ENCODE measurements at regions not wholly inside any gene's neighbourhood (a gene's known extent, or its start where the extent isn't known, plus 50 kb on each side); places are given as distances from the start of the nearest gene placed in this dataset.

DNA sequence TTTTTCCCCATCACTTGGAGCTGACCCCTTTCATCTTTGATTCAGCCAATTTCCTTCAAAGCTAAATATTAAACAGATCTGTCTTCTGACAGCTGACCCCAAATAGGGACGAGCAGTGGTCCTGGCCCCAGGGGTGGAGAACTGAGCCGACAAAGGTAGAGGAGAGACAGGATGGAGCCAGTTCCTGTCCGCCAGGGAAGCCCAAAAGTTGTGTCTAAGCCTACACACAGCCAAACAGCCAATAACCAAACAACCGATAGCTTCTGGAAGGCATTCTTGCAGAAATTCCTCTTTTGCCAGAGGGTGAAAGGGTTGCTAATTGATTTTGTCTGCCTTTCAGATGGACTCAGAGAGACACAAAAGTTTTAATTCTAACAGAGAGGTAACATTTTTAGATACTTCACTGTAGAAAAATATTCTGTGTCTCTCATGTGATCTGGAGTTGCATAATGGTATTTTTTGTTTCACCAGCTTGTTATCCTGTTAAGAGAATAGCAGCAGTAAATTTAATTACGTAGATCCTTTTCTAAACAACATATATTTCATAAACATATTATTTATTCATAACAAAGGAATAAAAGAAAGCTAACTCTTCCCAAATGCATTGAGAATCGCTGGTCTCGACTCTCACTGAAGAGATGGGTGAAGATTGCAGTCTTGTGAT, 161.7 kb upstream of the LYZL1 start:
- POLR2A ChIA-PET = no interaction called here
- peaks cover 3% of the 10 kb centered on the region; the same call in 1 of the 2 replicates for H3K4me1 ChIP-seq (ENCODE audit: control insufficient read depth, insufficient read depth, low read length)
- H3K4me3 ChIP-seq (ENCODE audit: low read depth, low read length) = no peak overlapping the region
- H3K27ac ChIP-seq (ENCODE audit: extremely low read depth, low read depth, low read length) = no peak overlapping the region
- no peaks in the 10 kb centered on the region for H3K9me3 ChIP-seq (ENCODE audit: control insufficient read depth, insufficient read depth, low read depth, low read length)
- TF ChIP-seq ZNF623 (tag by site-specific recombination; IDR thresholded peaks at IDR 0.05) = no peak
- no peak for TF ChIP-seq ZNF266 (tag by site-specific recombination; IDR thresholded peaks at IDR 0.05; ENCODE audit: low read depth)
- TF ChIP-seq OSR2 (tag by site-specific recombination; IDR thresholded peaks at IDR 0.05) = no peak
- TF ChIP-seq, protein P1, sequence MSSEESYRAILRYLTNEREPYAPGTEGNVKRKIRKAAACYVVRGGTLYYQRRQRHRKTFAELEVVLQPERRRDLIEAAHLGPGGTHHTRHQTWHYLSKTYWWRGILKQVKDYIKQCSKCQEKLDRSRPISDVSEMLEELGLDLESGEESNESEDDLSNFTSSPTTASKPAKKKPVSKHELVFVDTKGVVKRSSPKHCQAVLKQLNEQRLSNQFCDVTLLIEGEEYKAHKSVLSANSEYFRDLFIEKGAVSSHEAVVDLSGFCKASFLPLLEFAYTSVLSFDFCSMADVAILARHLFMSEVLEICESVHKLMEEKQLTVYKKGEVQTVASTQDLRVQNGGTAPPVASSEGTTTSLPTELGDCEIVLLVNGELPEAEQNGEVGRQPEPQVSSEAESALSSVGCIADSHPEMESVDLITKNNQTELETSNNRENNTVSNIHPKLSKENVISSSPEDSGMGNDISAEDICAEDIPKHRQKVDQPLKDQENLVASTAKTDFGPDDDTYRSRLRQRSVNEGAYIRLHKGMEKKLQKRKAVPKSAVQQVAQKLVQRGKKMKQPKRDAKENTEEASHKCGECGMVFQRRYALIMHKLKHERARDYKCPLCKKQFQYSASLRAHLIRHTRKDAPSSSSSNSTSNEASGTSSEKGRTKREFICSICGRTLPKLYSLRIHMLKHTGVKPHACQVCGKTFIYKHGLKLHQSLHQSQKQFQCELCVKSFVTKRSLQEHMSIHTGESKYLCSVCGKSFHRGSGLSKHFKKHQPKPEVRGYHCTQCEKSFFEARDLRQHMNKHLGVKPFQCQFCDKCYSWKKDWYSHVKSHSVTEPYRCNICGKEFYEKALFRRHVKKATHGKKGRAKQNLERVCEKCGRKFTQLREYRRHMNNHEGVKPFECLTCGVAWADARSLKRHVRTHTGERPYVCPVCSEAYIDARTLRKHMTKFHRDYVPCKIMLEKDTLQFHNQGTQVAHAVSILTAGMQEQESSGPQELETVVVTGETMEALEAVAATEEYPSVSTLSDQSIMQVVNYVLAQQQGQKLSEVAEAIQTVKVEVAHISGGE (tag by site-specific recombination; conservative IDR thresholded peaks at IDR 0.05; ENCODE audit: low read depth) = no peak
- TF ChIP-seq ZNF146 (tag by site-specific recombination; IDR thresholded peaks at IDR 0.05) = no peak
- no peak for TF ChIP-seq ZNF10 (tag by site-specific recombination; IDR thresholded peaks at IDR 0.05)
- TF ChIP-seq, protein P2, sequence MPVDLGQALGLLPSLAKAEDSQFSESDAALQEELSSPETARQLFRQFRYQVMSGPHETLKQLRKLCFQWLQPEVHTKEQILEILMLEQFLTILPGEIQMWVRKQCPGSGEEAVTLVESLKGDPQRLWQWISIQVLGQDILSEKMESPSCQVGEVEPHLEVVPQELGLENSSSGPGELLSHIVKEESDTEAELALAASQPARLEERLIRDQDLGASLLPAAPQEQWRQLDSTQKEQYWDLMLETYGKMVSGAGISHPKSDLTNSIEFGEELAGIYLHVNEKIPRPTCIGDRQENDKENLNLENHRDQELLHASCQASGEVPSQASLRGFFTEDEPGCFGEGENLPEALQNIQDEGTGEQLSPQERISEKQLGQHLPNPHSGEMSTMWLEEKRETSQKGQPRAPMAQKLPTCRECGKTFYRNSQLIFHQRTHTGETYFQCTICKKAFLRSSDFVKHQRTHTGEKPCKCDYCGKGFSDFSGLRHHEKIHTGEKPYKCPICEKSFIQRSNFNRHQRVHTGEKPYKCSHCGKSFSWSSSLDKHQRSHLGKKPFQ (tag by site-specific recombination; IDR thresholded peaks at IDR 0.05) = no peak
- no peak for TF ChIP-seq ZNF670 (tag by site-specific recombination; IDR thresholded peaks at IDR 0.05; ENCODE audit: low read depth)
- no peak for TF ChIP-seq ZNF350 (tag by site-specific recombination; IDR thresholded peaks at IDR 0.05)
- CTCF ChIA-PET = interaction anchor here (0.5 to 1.2 kb wide), 6 partner anchors 11 to 463 kb away, joined by 3 to 8 read pairs (median 4); no protein-coding TSS in a partner anchor
- H3K36me3 ChIP-seq (ENCODE audit: control insufficient read depth in 2 of 2, insufficient read depth in 1 of 2, low read length in 2 of 2) = no peaks in the 10 kb centered on the region

GRCh38 chr10:29127731-29128130, 161.1 kb upstream of the LYZL1 start:
- no peaks in the 10 kb centered on the region for H3K9me3 ChIP-seq (ENCODE audit: control insufficient read depth, insufficient read depth, low read depth, low read length)
- POLR2A ChIA-PET = no interaction called here
- H3K36me3 ChIP-seq (ENCODE audit: control insufficient read depth in 2 of 2, insufficient read depth in 1 of 2, low read length in 2 of 2) = no peaks in the 10 kb centered on the region
- no peak overlapping the region for H3K27ac ChIP-seq (ENCODE audit: extremely low read depth, low read depth, low read length)
- H3K4me1 ChIP-seq (ENCODE audit: control insufficient read depth, insufficient read depth, low read length) = peaks cover 7% of the 10 kb centered on the region; the same call in 1 of the 2 replicates
- CTCF ChIA-PET = interaction anchor here (0.6 to 1.2 kb wide), 4 partner anchors 12 to 464 kb away, joined by 3 to 8 read pairs (median 4); no protein-coding TSS in a partner anchor
- H3K4me3 ChIP-seq (ENCODE audit: low read depth, low read length) = no peak overlapping the region
- TF ChIP-seq YY2 (tag by site-specific recombination; IDR thresholded peaks at IDR 0.05) (no peak), GLI4 (tag by site-specific recombination; IDR thresholded peaks at IDR 0.05) (no peak), ZBTB1 (tag by site-specific recombination; IDR thresholded peaks at IDR 0.05) (no peak), ZNF404 (tag by site-specific recombination; IDR thresholded peaks at IDR 0.05) (no peak), ZNF558 (tag by site-specific recombination; IDR thresholded peaks at IDR 0.05) (no peak), ZNF501 (tag by site-specific recombination; IDR thresholded peaks at IDR 0.05) (no peak), ZNF324 (tag by site-specific recombination; IDR thresholded peaks at IDR 0.05) (no peak), GFI1B (tag by site-specific recombination; IDR thresholded peaks at IDR 0.05) (no peak), ZNF600 (tag by site-specific recombination; IDR thresholded peaks at IDR 0.05) (no peak), ZNF560 (tag by site-specific recombination; IDR thresholded peaks at IDR 0.05; ENCODE audit: borderline replicate concordance) (no peak), MYNN (tag by site-specific recombination; IDR thresholded peaks at IDR 0.05; ENCODE audit: borderline replicate concordance) (no peak), RBAK (tag by site-specific recombination; IDR thresholded peaks at IDR 0.05) (no peak)
- TF ChIP-seq, protein P3, sequence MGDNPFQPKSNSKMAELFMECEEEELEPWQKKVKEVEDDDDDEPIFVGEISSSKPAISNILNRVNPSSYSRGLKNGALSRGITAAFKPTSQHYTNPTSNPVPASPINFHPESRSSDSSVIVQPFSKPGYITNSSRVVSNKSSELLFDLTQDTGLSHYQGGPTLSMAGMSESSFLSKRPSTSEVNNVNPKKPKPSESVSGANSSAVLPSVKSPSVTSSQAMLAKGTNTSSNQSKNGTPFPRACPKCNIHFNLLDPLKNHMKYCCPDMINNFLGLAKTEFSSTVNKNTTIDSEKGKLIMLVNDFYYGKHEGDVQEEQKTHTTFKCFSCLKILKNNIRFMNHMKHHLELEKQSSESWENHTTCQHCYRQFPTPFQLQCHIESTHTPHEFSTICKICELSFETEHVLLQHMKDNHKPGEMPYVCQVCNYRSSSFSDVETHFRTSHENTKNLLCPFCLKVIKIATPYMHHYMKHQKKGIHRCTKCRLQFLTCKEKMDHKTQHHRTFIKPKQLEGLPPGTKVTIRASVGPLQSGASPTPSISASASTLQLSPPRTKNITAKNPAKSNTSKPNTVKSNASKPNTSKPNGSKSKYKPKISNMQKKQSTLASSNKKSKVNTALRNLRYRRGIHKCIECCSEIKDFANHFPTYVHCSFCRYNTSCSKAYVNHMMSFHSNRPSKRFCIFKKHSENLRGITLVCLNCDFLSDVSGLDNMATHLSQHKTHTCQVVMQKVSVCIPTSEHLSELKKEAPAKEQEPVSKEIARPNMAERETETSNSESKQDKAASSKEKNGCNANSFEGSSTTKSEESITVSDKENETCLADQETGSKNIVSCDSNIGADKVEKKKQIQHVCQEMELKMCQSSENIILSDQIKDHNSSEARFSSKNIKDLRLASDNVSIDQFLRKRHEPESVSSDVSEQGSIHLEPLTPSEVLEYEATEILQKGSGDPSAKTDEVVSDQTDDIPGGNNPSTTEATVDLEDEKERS (tag by site-specific recombination; IDR thresholded peaks at IDR 0.05) = no peak
- TF ChIP-seq, protein P4, sequence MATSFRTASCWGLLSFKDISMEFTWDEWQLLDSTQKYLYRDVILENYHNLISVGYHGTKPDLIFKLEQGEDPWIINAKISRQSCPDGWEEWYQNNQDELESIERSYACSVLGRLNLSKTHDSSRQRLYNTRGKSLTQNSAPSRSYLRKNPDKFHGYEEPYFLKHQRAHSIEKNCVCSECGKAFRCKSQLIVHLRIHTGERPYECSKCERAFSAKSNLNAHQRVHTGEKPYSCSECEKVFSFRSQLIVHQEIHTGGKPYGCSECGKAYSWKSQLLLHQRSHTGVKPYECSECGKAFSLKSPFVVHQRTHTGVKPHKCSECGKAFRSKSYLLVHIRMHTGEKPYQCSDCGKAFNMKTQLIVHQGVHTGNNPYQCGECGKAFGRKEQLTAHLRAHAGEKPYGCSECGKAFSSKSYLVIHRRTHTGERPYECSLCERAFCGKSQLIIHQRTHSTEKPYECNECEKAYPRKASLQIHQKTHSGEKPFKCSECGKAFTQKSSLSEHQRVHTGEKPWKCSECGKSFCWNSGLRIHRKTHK (tag by site-specific recombination; IDR thresholded peaks at IDR 0.05) = no peak
- TF ChIP-seq, protein P5, sequence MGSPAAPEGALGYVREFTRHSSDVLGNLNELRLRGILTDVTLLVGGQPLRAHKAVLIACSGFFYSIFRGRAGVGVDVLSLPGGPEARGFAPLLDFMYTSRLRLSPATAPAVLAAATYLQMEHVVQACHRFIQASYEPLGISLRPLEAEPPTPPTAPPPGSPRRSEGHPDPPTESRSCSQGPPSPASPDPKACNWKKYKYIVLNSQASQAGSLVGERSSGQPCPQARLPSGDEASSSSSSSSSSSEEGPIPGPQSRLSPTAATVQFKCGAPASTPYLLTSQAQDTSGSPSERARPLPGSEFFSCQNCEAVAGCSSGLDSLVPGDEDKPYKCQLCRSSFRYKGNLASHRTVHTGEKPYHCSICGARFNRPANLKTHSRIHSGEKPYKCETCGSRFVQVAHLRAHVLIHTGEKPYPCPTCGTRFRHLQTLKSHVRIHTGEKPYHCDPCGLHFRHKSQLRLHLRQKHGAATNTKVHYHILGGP (tag by site-specific recombination; IDR thresholded peaks at IDR 0.05) = no peak
